ENCODE measurements at regions not wholly inside any gene's neighbourhood (a gene's known extent, or its start where the extent isn't known, plus 50 kb on each side); places are given as distances from the start of the nearest gene placed in this dataset.

GRCh38 chr18:25787276-25787675, 303.1 kb downstream of the SS18 start:
- Histone ChIP-seq H4K5ac (ENCODE audit: low read depth, low read length) (no peak overlapping the region), H3K9me1 (ENCODE audit: insufficient read depth, low read length) (peaks cover 5% of the 10 kb centered on the region; the same call in 1 of the 2 replicates), H2BK5ac (ENCODE audit: low read depth, low read length, poor library complexity, severe bottlenecking) (peak overlapping the region; percentile 25), H4K8ac (ENCODE audit: low read depth in 2 of 2, low read length in 2 of 2) (0 out of 4 replicates have a peak overlapping the region, but pooled peaks of 1 of the 2 experiments have one; percentile 39), H3K4ac (ENCODE audit: low read depth, low read length) (peak overlapping the region; percentile 69), H2AFZ (replicated peaks; ENCODE audit: low read length, poor library complexity) (no peak overlapping the region), H3K27me3 (ENCODE audit: control insufficient read depth, insufficient read depth, low read length) (no peaks in the 10 kb centered on the region), H3K27ac (ENCODE audit: insufficient read depth, low read length) (no peak overlapping the region), H3K23ac (ENCODE audit: low read depth, low read length) (peak overlapping the region; percentile 10; the same call in 1 of the 2 replicates), H2AK5ac (ENCODE audit: low read depth, low read length) (peak overlapping the region; percentile 72), H2BK120ac (ENCODE audit: low read depth, low read length) (peak overlapping the region; percentile 77), H3K36me3 (ENCODE audit: control insufficient read depth, insufficient read depth, low read length) (no peaks in the 10 kb centered on the region), H3K56ac (ENCODE audit: extremely low read depth, insufficient read depth, low read length) (peak overlapping the region; percentile 23; the same call in 1 of the 2 replicates), H3K14ac (replicated peaks; ENCODE audit: low read depth, low read length) (peak overlapping the region; percentile 35), H3K9ac (ENCODE audit: low read depth, low read length) (no peak overlapping the region), H3K4me2 (ENCODE audit: low read depth, low read length) (no peak overlapping the region), H4K91ac (ENCODE audit: insufficient read depth, low read depth, low read length) (peak overlapping the region; percentile 86), H4K20me1 (ENCODE audit: insufficient read depth, low read length) (no peaks in the 10 kb centered on the region), H3K9me3 (ENCODE audit: control insufficient read depth, insufficient read depth, low read length) (no peaks in the 10 kb centered on the region), H2BK20ac (ENCODE audit: low read depth, low read length) (peak overlapping the region; percentile 86), H3K18ac (ENCODE audit: low read depth, low read length) (no peak overlapping the region), H3K79me1 (ENCODE audit: low read depth in 1 of 2, low read length in 2 of 2) (no peaks in the 10 kb centered on the region), H3K4me3 (ENCODE audit: insufficient read depth, low read depth, low read length) (no peak overlapping the region), H2BK15ac (ENCODE audit: low read depth, low read length) (peak overlapping the region; percentile 55; the same call in 2 of the 3 replicates), H2AK9ac (replicated peaks; ENCODE audit: low read depth, low read length, poor library complexity) (no peak overlapping the region), H3K4me1 (ENCODE audit: control insufficient read depth, insufficient read depth, low read length) (peaks cover 5% of the 10 kb centered on the region; the same call in 1 of the 2 replicates)
- CTCF ChIA-PET, result no interaction called here
- dilution Hi-C loops (cut with HindIII; ENCODE audit: low sequenced_read_pairs, unreplicated experiment) (no loop called here), intact Hi-C loops (cut with micrococcal nuclease) (no loop called here), in situ Hi-C loops (cut with MboI; ENCODE audit: low sequenced_read_pairs) (no loop called here)
- POLR2A ChIA-PET (ENCODE audit: unreplicated experiment), result no interaction called here
- WGBS, 2 experiments (ENCODE audit: extremely low coverage in 2 of 2, insufficient read length in 1 of 2), result 93% methylated on average over 2 of the region's 5 CpGs; no CpG with 5 or more reads in 1 of the 2 experiments
- no TSS peak for BruUV-seq (replicated peaks)
- DNase-seq (no peak), ATAC-seq (ENCODE audit: low read depth) (no peak)
- TF ChIP-seq, protein P1, sequence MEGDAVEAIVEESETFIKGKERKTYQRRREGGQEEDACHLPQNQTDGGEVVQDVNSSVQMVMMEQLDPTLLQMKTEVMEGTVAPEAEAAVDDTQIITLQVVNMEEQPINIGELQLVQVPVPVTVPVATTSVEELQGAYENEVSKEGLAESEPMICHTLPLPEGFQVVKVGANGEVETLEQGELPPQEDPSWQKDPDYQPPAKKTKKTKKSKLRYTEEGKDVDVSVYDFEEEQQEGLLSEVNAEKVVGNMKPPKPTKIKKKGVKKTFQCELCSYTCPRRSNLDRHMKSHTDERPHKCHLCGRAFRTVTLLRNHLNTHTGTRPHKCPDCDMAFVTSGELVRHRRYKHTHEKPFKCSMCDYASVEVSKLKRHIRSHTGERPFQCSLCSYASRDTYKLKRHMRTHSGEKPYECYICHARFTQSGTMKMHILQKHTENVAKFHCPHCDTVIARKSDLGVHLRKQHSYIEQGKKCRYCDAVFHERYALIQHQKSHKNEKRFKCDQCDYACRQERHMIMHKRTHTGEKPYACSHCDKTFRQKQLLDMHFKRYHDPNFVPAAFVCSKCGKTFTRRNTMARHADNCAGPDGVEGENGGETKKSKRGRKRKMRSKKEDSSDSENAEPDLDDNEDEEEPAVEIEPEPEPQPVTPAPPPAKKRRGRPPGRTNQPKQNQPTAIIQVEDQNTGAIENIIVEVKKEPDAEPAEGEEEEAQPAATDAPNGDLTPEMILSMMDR (conservative IDR thresholded peaks at IDR 0.05; ENCODE audit: low read depth, low read length), result no peak
- no peak for TF ChIP-seq MAZ (IDR thresholded peaks at IDR 0.05; ENCODE audit: borderline replicate concordance, low read depth, low read length)
- no peak for TF ChIP-seq CEBPB (IDR thresholded peaks at IDR 0.05; ENCODE audit: low read depth, low read length)
- TF ChIP-seq BHLHE40 (IDR thresholded peaks at IDR 0.05; ENCODE audit: low read depth, low read length), result no peak
- TF ChIP-seq NFE2L2 (IDR thresholded peaks at IDR 0.05; ENCODE audit: low read depth, low read length), result no peak
- TF ChIP-seq POLR2A (IDR thresholded peaks at IDR 0.05; ENCODE audit: low read depth, low read length), result no peak
- TF ChIP-seq, protein P2, sequence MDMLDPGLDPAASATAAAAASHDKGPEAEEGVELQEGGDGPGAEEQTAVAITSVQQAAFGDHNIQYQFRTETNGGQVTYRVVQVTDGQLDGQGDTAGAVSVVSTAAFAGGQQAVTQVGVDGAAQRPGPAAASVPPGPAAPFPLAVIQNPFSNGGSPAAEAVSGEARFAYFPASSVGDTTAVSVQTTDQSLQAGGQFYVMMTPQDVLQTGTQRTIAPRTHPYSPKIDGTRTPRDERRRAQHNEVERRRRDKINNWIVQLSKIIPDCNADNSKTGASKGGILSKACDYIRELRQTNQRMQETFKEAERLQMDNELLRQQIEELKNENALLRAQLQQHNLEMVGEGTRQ (IDR thresholded peaks at IDR 0.05; ENCODE audit: low read depth, low read length), result no peak
- TF ChIP-seq CHD1 (IDR thresholded peaks at IDR 0.05; ENCODE audit: low read depth, low read length), result no peak
- no peak for TF ChIP-seq RFX5 (IDR thresholded peaks at IDR 0.05; ENCODE audit: low read depth, low read length)
- no peak for TF ChIP-seq FOS (IDR thresholded peaks at IDR 0.05; ENCODE audit: low read depth, low read length)
- TF ChIP-seq ELK1 (IDR thresholded peaks at IDR 0.05; ENCODE audit: borderline replicate concordance, low read depth, low read length), result no peak
- TF ChIP-seq RCOR1 (IDR thresholded peaks at IDR 0.05; ENCODE audit: insufficient replicate concordance, low read length), result no peak
- no peak for TF ChIP-seq MXI1 (IDR thresholded peaks at IDR 0.05; ENCODE audit: borderline replicate concordance, low read depth, low read length)
- no peak for TF ChIP-seq MAFK (IDR thresholded peaks at IDR 0.05; ENCODE audit: low read depth, low read length)
- TF ChIP-seq RAD21 (IDR thresholded peaks at IDR 0.05; ENCODE audit: low read length), result no peak
- no peak for TF ChIP-seq SMC3 (IDR thresholded peaks at IDR 0.05; ENCODE audit: low read depth, low read length)

All from IMR-90 (cell line).